K562 (cell line): ENCODE measurements at regions not wholly inside any gene's neighbourhood (a gene's known extent, or its start where the extent isn't known, plus 50 kb on each side); places are given as distances from the start of the nearest gene placed in this dataset.

Source experiments
- ATAC-seq: fragments of 200-7000 bp; cut with Tn5 transposase; 3 replicates; pipeline ENCODE4 v1.9.1; 2020; ENCODE audit warnings: moderate library complexity
- BruUV-seq: library from RNA; stranded (reverse); fragments of 400-500 nt; replicated peaks from 2 replicates; lab custom pipeline; 2021; lab: Mats Ljungman, UMichigan
- CTCF ChIA-PET: fragments of 300-600 bp; formaldehyde crosslinking; extraction: SDS; loops from one replicate; lab custom pipeline; 2021; ENCODE audit warnings: low intra/inter-chr PET ratio; lab: Yijun Ruan, JAX
- POLR2A ChIA-PET: fragments of 300-600, 350-650 bp; sonication (Branson Sonifier 250); formaldehyde crosslinking; extraction: SDS; loops from one replicate; lab custom pipeline; 2021; ENCODE audit warnings: antibody characterized with exemption, inconsistent platforms; lab: Yijun Ruan, JAX
- DNase-seq, 4 experiments: peaks; one replicate each; pipeline versions ENCODE4 v3.0.0 to v3.0.0-alpha.2; 2011 to 2018; ENCODE audit warnings: low spot score in 3 of 4, mixed read lengths in 3 of 4; ENCODE audit errors: extremely low read depth in 1 of 4
- FAIRE-seq: peaks from 2 replicates; lab custom pipeline; 2011; peaks lifted over from hg19 to GRCh38; lab: Jason Lieb, UNC
- H2AFZ ChIP-seq: 2 replicates; pipeline ENCODE4 v1.6.0; 2011; ENCODE audit warnings: low read depth, low read length, control low read depth, inconsistent platforms
- H3K27ac ChIP-seq: fragments of 200-600 bp; 3 replicates; pipeline ENCODE4 v1.8.0; 2011; ENCODE audit warnings: low read depth, mild to moderate bottlenecking, control low read depth, inconsistent platforms, low read length, moderate library complexity, mixed read lengths; ENCODE audit errors: extremely low read depth
- H3K27me3 ChIP-seq, 2 experiments: fragments of 300-600 bp in 1 of 2; 2 replicates in 1 of 2; 3 replicates in 1 of 2; pipeline versions ENCODE4 v1.6.0 to v1.8.0; 2011; ENCODE audit warnings: inconsistent platforms in 2 of 2, low read length in 2 of 2, mild to moderate bottlenecking in 1 of 2, mixed read lengths in 1 of 2, moderate library complexity in 1 of 2; ENCODE audit not compliant: control insufficient read depth in 2 of 2, insufficient read depth in 2 of 2
- H3K36me3 ChIP-seq: fragments of 300-600 bp; 3 replicates; pipeline ENCODE4 v1.8.0; 2011; ENCODE audit warnings: mild to moderate bottlenecking, low read length, inconsistent platforms; ENCODE audit not compliant: control insufficient read depth, insufficient read depth
- H3K4me1 ChIP-seq, 2 experiments: fragments of 200-600 bp in 1 of 2; replicated peaks in 1 of 2; 2 replicates in 1 of 2; 3 replicates in 1 of 2; pipeline versions ENCODE4 v1.5.1 to v1.8.0; 2011; ENCODE audit warnings: inconsistent platforms in 2 of 2, low read length in 2 of 2, mild to moderate bottlenecking in 1 of 2, mixed read lengths in 1 of 2, moderate library complexity in 1 of 2; ENCODE audit not compliant: control insufficient read depth in 2 of 2, insufficient read depth in 2 of 2
- H3K4me2 ChIP-seq: 2 replicates; pipeline ENCODE4 v1.6.1; 2011; ENCODE audit warnings: low read length, control low read depth, inconsistent platforms, mixed read lengths; ENCODE audit not compliant: insufficient read depth
- H3K4me3 ChIP-seq: fragments of 200-600 bp; sonication (generic), shearing (Covaris generic); 2 replicates; pipeline ENCODE4 v1.5.1; 2016; ENCODE audit warnings: control low read depth, inconsistent platforms
- H3K79me2 ChIP-seq: fragments of 200-600 bp; 3 replicates; pipeline ENCODE4 v1.8.0; 2011; ENCODE audit warnings: low read length, inconsistent platforms; ENCODE audit not compliant: control insufficient read depth, insufficient read depth
- H3K9ac ChIP-seq, 2 experiments: 2 replicates each; pipeline versions ENCODE4 v1.6.0 to v1.6.1; 2011; ENCODE audit warnings: low read depth in 2 of 2, low read length in 2 of 2, control low read depth in 1 of 2, inconsistent platforms in 1 of 2, mild to moderate bottlenecking in 1 of 2, mixed read lengths in 1 of 2; ENCODE audit not compliant: insufficient read depth in 1 of 2
- H3K9me1 ChIP-seq: one replicate; pipeline ENCODE4 v1.6.0; 2011; ENCODE audit warnings: inconsistent platforms, mild to moderate bottlenecking, low read length, moderate library complexity; ENCODE audit not compliant: control insufficient read depth, insufficient read depth
- H3K9me3 ChIP-seq: replicated peaks from 2 replicates; pipeline ENCODE4 v1.5.1; 2011; ENCODE audit warnings: low read depth, low read length, inconsistent platforms; ENCODE audit not compliant: control insufficient read depth, insufficient read depth
- H4K20me1 ChIP-seq: replicated peaks from 2 replicates; pipeline ENCODE4 v1.6.1; 2011; ENCODE audit warnings: low read length, inconsistent platforms, mixed read lengths; ENCODE audit not compliant: control insufficient read depth, insufficient read depth
- ARHGAP35 ChIP-seq: fragments of 450-650 bp; IDR thresholded peaks from 2 replicates; pipeline ENCODE4 v1.6.1; 2018; ENCODE audit not compliant: partially characterized antibody
- CEBPB ChIP-seq: fragments of 450-650 bp; IDR thresholded peaks from 2 replicates; pipeline ENCODE4 v1.6.1; 2016; ENCODE audit warnings: missing genetic modification characterization, missing compliant biosample characterization
- DDX20 ChIP-seq: fragments of 450-650 bp; IDR thresholded peaks from 2 replicates; pipeline ENCODE4 v1.6.1; 2016; ENCODE audit warnings: missing genetic modification characterization, low read depth, mild to moderate bottlenecking, missing compliant biosample characterization, moderate library complexity
- FOXM1 ChIP-seq, 2 experiments: fragments of 450-650 bp in 1 of 2; sonication (generic) in 1 of 2; formaldehyde crosslinking in 1 of 2; IDR thresholded peaks; 2 replicates each; pipeline versions ENCODE4 v1.6.1 to v1.9.0; 2017 to 2022; ENCODE audit warnings: low read depth in 2 of 2, mild to moderate bottlenecking in 2 of 2, missing genetic modification reagents in 1 of 2, moderate library complexity in 1 of 2
- IFI16 ChIP-seq: fragments of 250-450 bp; sonication (Bioruptor Pico); IDR thresholded peaks from 2 replicates; pipeline ENCODE4 v2.1.2; 2022; ENCODE audit warnings: mild to moderate bottlenecking, inconsistent platforms
- KLF16 ChIP-seq: IDR thresholded peaks from 2 replicates; pipeline ENCODE4 v1.6.1; 2016; ENCODE audit warnings: antibody characterized with exemption
- MEF2A ChIP-seq: IDR thresholded peaks from 2 replicates; pipeline ENCODE4 v1.6.1; 2011; ENCODE audit warnings: low read depth, mild to moderate bottlenecking, low read length, moderate library complexity; ENCODE audit not compliant: control insufficient read depth
- MYC ChIP-seq, 2 experiments: fragments of 250-450 bp in 1 of 2; sonication (Bioruptor Pico) in 1 of 2; IDR thresholded peaks; 2 replicates each; pipeline versions ENCODE4 v1.5.1 to v1.6.1; 2012 to 2021; ENCODE audit warnings: low read depth in 2 of 2, borderline replicate concordance in 1 of 2, improper control_type of control experiment in 1 of 2, low read length in 1 of 2, mild to moderate bottlenecking in 1 of 2, moderate library complexity in 1 of 2
- PML ChIP-seq: IDR thresholded peaks from 2 replicates; pipeline ENCODE4 v1.6.1; 2012; ENCODE audit warnings: low read length, inconsistent platforms
- RBM17 ChIP-seq: fragments of 200-400 bp; formaldehyde crosslinking; IDR thresholded peaks from 2 replicates; pipeline ENCODE4 v1.6.1; 2017; ENCODE audit warnings: low read depth, mild to moderate bottlenecking, low read length, borderline replicate concordance
- RFX7 ChIP-seq: fragments of 250-450 bp; sonication (Bioruptor Pico); IDR thresholded peaks from 2 replicates; pipeline ENCODE4 v1.5.1; 2021; ENCODE audit warnings: mild to moderate bottlenecking
- SP2 ChIP-seq: IDR thresholded peaks from 2 replicates; pipeline ENCODE4 v1.6.1; 2011; ENCODE audit warnings: mild to moderate bottlenecking, low read depth, low read length, moderate library complexity; ENCODE audit not compliant: poor library complexity, severe bottlenecking; ENCODE audit errors: extremely low read depth
- TAF7 ChIP-seq: fragments of 450-650 bp; IDR thresholded peaks from 2 replicates; pipeline ENCODE4 v1.6.1; 2016; ENCODE audit warnings: missing genetic modification characterization, missing compliant biosample characterization
- TCF7 ChIP-seq: sonication (generic); IDR thresholded peaks from 2 replicates; pipeline ENCODE4 v1.6.1; 2016; ENCODE audit warnings: antibody characterized with exemption, borderline replicate concordance
- ZEB2 ChIP-seq: fragments of 450-650 bp; IDR thresholded peaks from 2 replicates; pipeline ENCODE4 v1.6.1; 2016
- ZNF124 ChIP-seq: sonication (generic); formaldehyde crosslinking; IDR thresholded peaks from 2 replicates; pipeline ENCODE4 v1.8.1; 2022; ENCODE audit warnings: missing genetic modification reagents
- ZNF695 ChIP-seq: fragments of 450-650 bp; formaldehyde crosslinking; IDR thresholded peaks from 2 replicates; pipeline ENCODE4 v1.4.0; 2020; ENCODE audit warnings: mild to moderate bottlenecking, moderate library complexity
- WGBS: fragments of 100-300 bp; shearing (Covaris generic); methylation state at CpG from one replicate; pipeline ENCODE4 v1.1.6; 2016; ENCODE audit warnings: low coverage, mixed read lengths; ENCODE audit not compliant: insufficient coverage; ENCODE audit errors: missing lambda C conversion rate; 5-methylcytosine and 5-hydroxymethylcytosine counted together
- in situ Hi-C: fragments of 300-500 bp; cut with MboI; formaldehyde crosslinking; loops from 4 replicates; pipeline ENCODE4 v1.15.0; 2018; ENCODE audit warnings: inconsistent platforms, mixed read lengths
- intact Hi-C: fragments of 100-400 bp; cut with micrococcal nuclease; formaldehyde crosslinking; loops from 2 replicates; pipeline ENCODE4 v1.14.2; 2022

DNA sequence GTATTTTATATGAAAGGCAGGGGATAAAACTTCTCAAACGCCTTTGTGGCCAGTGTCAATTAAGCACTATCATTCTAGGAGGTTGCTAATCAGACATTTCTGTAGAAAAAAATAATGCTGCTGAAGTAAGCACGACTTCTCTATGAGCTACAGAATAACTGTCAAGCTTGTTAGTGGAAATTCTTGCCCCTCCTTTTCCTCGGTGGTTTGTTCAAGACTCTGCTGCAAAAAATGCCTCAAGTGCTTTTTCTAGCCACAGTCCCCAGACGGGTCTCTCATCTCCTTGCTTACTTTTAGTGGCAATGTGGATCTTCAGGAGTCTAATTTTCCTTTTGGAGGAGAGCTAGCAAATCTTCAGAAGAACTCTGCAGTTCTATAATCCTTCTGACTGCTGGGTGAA is 452.0 kb downstream of the FUT8 start:
- in situ Hi-C loops, result no loop called here
- ChIA-PET CTCF (no interaction called here), POLR2A (no interaction called here)
- H3K9me3 ChIP-seq, result no peaks in the 10 kb centered on the region
- no peak overlapping the region for H3K4me2 ChIP-seq
- H3K27ac ChIP-seq, result no peak overlapping the region
- H3K36me3 ChIP-seq, result no peaks in the 10 kb centered on the region
- no peaks in the 10 kb centered on the region for H3K9me1 ChIP-seq
- no peak for ATAC-seq
- no peaks in the 10 kb centered on the region for H3K27me3 ChIP-seq
- BruUV-seq, result no TSS peak
- H3K4me1 ChIP-seq, result no peaks in the 10 kb centered on the region
- H3K4me3 ChIP-seq, result no peak overlapping the region
- TF ChIP-seq ZNF124, result no peak
- TF ChIP-seq RFX7 (CRISPR knock-in tag), result no peak
- TF ChIP-seq ARHGAP35, result no peak
- no peak for TF ChIP-seq DDX20 (tag)
- TF ChIP-seq PML, result no peak
- no peak for TF ChIP-seq TAF7
- no peak for TF ChIP-seq IFI16 (CRISPR knock-in tag)
- TF ChIP-seq RBM17, result no peak
- no peak for TF ChIP-seq TCF7
- TF ChIP-seq SP2, result no peak
- no peak for TF ChIP-seq ZNF695 (CRISPR knock-in tag)
- TF ChIP-seq FOXM1 (IDR thresholded peaks at IDR 0.05; ENCODE audit: low read depth), result no peak
- no peak for TF ChIP-seq FOXM1 (CRISPR knock-in tag; IDR thresholded peaks at IDR 0.05; ENCODE audit: low read depth)
- no peak for TF ChIP-seq MYC (IDR thresholded peaks at IDR 0.05; ENCODE audit: low read depth, low read length)
- TF ChIP-seq MYC (CRISPR knock-in tag; IDR thresholded peaks at IDR 0.05; ENCODE audit: borderline replicate concordance, low read depth), result no peak
- no peak for TF ChIP-seq MEF2A
- TF ChIP-seq CEBPB (tag), result no peak
- TF ChIP-seq ZEB2, result no peak
- no peak for TF ChIP-seq KLF16
- no peak overlapping the region for H3K9ac ChIP-seq
- no peak overlapping the region for H2AFZ ChIP-seq
- intact Hi-C loops, result no loop called here
- H3K79me2 ChIP-seq, result no peaks in the 10 kb centered on the region
- DNase-seq, result no peak
- no peaks in the 10 kb centered on the region for H4K20me1 ChIP-seq
- 0% methylated on average over 4 of the region's 4 CpGs for WGBS
- FAIRE-seq, result no peak
